Cardiac muscle cell (in vitro differentiated cells and primary cell): ENCODE measurements at regions not wholly inside any gene's neighbourhood (a gene's known extent, or its start where the extent isn't known, plus 50 kb on each side); places are given as distances from the start of the nearest gene placed in this dataset.
A peak's percentile ranks its signal among the peaks of the same experiment; 100 is the strongest.

Experiments
- DNase-seq, 2 donors: peaks; one replicate each; pipeline versions ENCODE4 v3.0.0 to v3.0.0-alpha.2; 2010 to 2017; ENCODE audit warnings: low read depth in 1 of 2, low spot score in 1 of 2
- H3K27ac ChIP-seq: fragments of 200-600 bp; sonication (generic); 2 replicates; pipeline ENCODE4 v1.5.1; 2016
- H3K27me3 ChIP-seq: fragments of 200-600 bp; sonication (generic); 2 replicates; pipeline ENCODE4 v1.6.0; 2016; ENCODE audit warnings: control low read depth
- H3K36me3 ChIP-seq: fragments of 200-600 bp; sonication (generic); 2 replicates; pipeline ENCODE4 v1.5.1; 2016; ENCODE audit warnings: control low read depth
- H3K4me1 ChIP-seq: fragments of 200-600 bp; sonication (generic); 2 replicates; pipeline ENCODE4 v1.8.1; 2017; ENCODE audit warnings: low read depth, mild to moderate bottlenecking, mixed run types
- H3K4me3 ChIP-seq: fragments of 200-600 bp; sonication (generic); 2 replicates; pipeline ENCODE4 v1.5.1; 2016; ENCODE audit warnings: mild to moderate bottlenecking
- H3K9me3 ChIP-seq: fragments of 200-600 bp; sonication (generic); 2 replicates; pipeline ENCODE4 v1.5.1; 2017; ENCODE audit warnings: low read depth, mild to moderate bottlenecking, control low read depth
- CTCF ChIP-seq: IDR thresholded peaks from 2 replicates; pipeline ENCODE4 v1.5.1; 2012; ENCODE audit warnings: low read depth, mild to moderate bottlenecking, low read length

- TF ChIP-seq CTCF = no peak
- Histone ChIP-seq H3K4me3 (no peak overlapping the region), H3K9me3 (no peaks in the 10 kb centered on the region), H3K27me3 (no peaks in the 10 kb centered on the region), H3K4me1 (no peaks in the 10 kb centered on the region), H3K27ac (no peak overlapping the region), H3K36me3 (no peaks in the 10 kb centered on the region)
- DNase-seq = no peak
These were observed 103.4 kb upstream of the SPRY4 start for GRCh38 chr5:142428036-142428772.

GRCh38 chr5:142427529-142427928 lies 102.7 kb upstream of the SPRY4 start:
- no peak for TF ChIP-seq CTCF
- no peaks in the 10 kb centered on the region for H3K27me3 ChIP-seq
- H3K9me3 ChIP-seq = no peaks in the 10 kb centered on the region
- DNase-seq = no peak
- no peaks in the 10 kb centered on the region for H3K36me3 ChIP-seq
- no peak overlapping the region for H3K27ac ChIP-seq
- H3K4me3 ChIP-seq = no peak overlapping the region
- no peaks in the 10 kb centered on the region for H3K4me1 ChIP-seq

GRCh38 chr5:142427015-142427364 lies 102.2 kb upstream of the SPRY4 start:
- H3K27ac ChIP-seq = no peak overlapping the region
- no peaks in the 10 kb centered on the region for H3K36me3 ChIP-seq
- H3K4me3 ChIP-seq = no peak overlapping the region
- H3K9me3 ChIP-seq = no peaks in the 10 kb centered on the region
- no peaks in the 10 kb centered on the region for H3K4me1 ChIP-seq
- H3K27me3 ChIP-seq = no peaks in the 10 kb centered on the region
- TF ChIP-seq CTCF = no peak
- peak in 1 of 2 donors; percentile 57 for DNase-seq

- H3K27me3 ChIP-seq = no peaks in the 10 kb centered on the region
- H3K36me3 ChIP-seq = no peaks in the 10 kb centered on the region
- no peak overlapping the region for H3K4me3 ChIP-seq
- TF ChIP-seq CTCF = no peak
- no peak overlapping the region for H3K27ac ChIP-seq
- no peaks in the 10 kb centered on the region for H3K4me1 ChIP-seq
- DNase-seq = no peak
- H3K9me3 ChIP-seq = no peaks in the 10 kb centered on the region
These were observed 101.6 kb upstream of the SPRY4 start for GRCh38 chr5:142426129-142427014.

- H3K36me3 ChIP-seq = no peaks in the 10 kb centered on the region
- no peaks in the 10 kb centered on the region for H3K27me3 ChIP-seq
- no peaks in the 10 kb centered on the region for H3K9me3 ChIP-seq
- no peak for TF ChIP-seq CTCF
- H3K27ac ChIP-seq = no peak overlapping the region
- DNase-seq = no peak
- peaks cover 2% of the 10 kb centered on the region for H3K4me1 ChIP-seq
- no peak overlapping the region for H3K4me3 ChIP-seq
These were observed 100.7 kb upstream of the SPRY4 start for GRCh38 chr5:142425286-142426065.
